Motor neuron (in vitro differentiated cells): ENCODE measurements at regions not wholly inside any gene's neighbourhood (a gene's known extent, or its start where the extent isn't known, plus 50 kb on each side); places are given as distances from the start of the nearest gene placed in this dataset.
A peak's percentile ranks its signal among the peaks of the same experiment; 100 is the strongest.

Experiments
- ATAC-seq, 8 experiments: fragments of 200-7000 bp; cut with Tn5 transposase; replicated peaks in 6 of 8; 2 replicates each; pipeline ENCODE4 v1.8.0; 2021; ENCODE audit warnings: mild to moderate bottlenecking in 8 of 8, moderate library complexity in 8 of 8
- H3K27ac ChIP-seq, 2 donors: fragments of 250-450 bp; sonication (Bioruptor Pico); 2 replicates each; pipeline ENCODE4 v1.9.0; 2021; ENCODE audit warnings: antibody characterized with exemption in 2 of 2, mild to moderate bottlenecking in 2 of 2, moderate library complexity in 1 of 2
- H3K4me1 ChIP-seq, 2 donors: fragments of 250-450 bp; sonication (Bioruptor Pico); replicated peaks in 1 of 2; 2 replicates each; pipeline ENCODE4 v1.6.1; 2021; ENCODE audit warnings: antibody characterized with exemption in 2 of 2, mild to moderate bottlenecking in 2 of 2, moderate library complexity in 1 of 2
- H3K4me3 ChIP-seq, 5 donors: fragments of 250-450 bp; sonication (Bioruptor Pico); 2 replicates each; pipeline ENCODE4 v1.9.0; 2021; ENCODE audit warnings: antibody characterized with exemption in 5 of 5, mild to moderate bottlenecking in 5 of 5, moderate library complexity in 4 of 5
- WGBS, 10 experiments: fragments of 450-650 bp; shearing (Covaris generic); methylation state at CpG; one replicate each; pipeline ENCODE4 v1.0.0; 2022; 5-methylcytosine and 5-hydroxymethylcytosine counted together
- in situ Hi-C, 9 experiments: fragments of 400-800 bp; cut with MboI; loops; one replicate each; pipeline ENCODE4 v1.15.0; 2021; ENCODE audit warnings: low sequenced_read_pairs in 9 of 9, low pct_unique_long_range_greater_than_20kb in 2 of 9; ENCODE audit not compliant: unreplicated experiment in 9 of 9

- ATAC-seq, result peak in 4 of 8 experiments; percentile 29 to 86 (median 84)
- H3K4me3 ChIP-seq, result no peak overlapping the region
- H3K27ac ChIP-seq, result no peak overlapping the region
Observed at GRCh38 chrX:134180601-134181274, 56.2 kb upstream of the CCDC160 start.

GRCh38 chrX:134181275-134181660 lies 55.7 kb upstream of the CCDC160 start:
- H3K4me1 ChIP-seq, result peaks cover 7 to 9% of the 10 kb centered on the region in 2 donors
- peak in 3 of 8 experiments; percentile 27 to 38 (median 36) for ATAC-seq
- in situ Hi-C loops, result no loop called here
- no peak overlapping the region for H3K4me3 ChIP-seq
- no peak overlapping the region for H3K27ac ChIP-seq
- 0% methylated on average over 1 to 2 of the region's 2 CpGs; no CpG with 5 or more reads in 6 of the 10 experiments for WGBS, 10 experiments

More at GRCh38 chrX:134180601-134181274, 56.2 kb upstream of the CCDC160 start:
- in situ Hi-C loops, result no loop called here
- 0 to 30% (median 6%) methylated on average over 1 to 4 of the region's 4 CpGs; no CpG with 5 or more reads in 5 of the 10 experiments for WGBS, 10 experiments
- H3K4me1 ChIP-seq, result peaks cover 8 to 11% of the 10 kb centered on the region in 2 donors

GRCh38 chrX:134183665-134184064 lies 53.3 kb upstream of the CCDC160 start:
- no peak overlapping the region for H3K27ac ChIP-seq
- H3K4me1 ChIP-seq, result peaks cover 13 to 20% of the 10 kb centered on the region in 2 donors
- no peak for ATAC-seq
- WGBS, 10 experiments, result 44 to 60% methylated on average over 2 to 4 of the region's 6 CpGs; no CpG with 5 or more reads in 8 of the 10 experiments
- no peak overlapping the region for H3K4me3 ChIP-seq
- in situ Hi-C loops, result no loop called here

- ATAC-seq, result no peak
- in situ Hi-C loops, result no loop called here
- Histone ChIP-seq H3K4me1 (peaks cover 13 to 20% of the 10 kb centered on the region in 2 donors), H3K4me3 (no peak overlapping the region), H3K27ac (no peak overlapping the region)
- WGBS, 10 experiments, result 29 to 60% methylated on average over 1 of the region's 1 CpG; no CpG with 5 or more reads in 8 of the 10 experiments
Observed at GRCh38 chrX:134184936-134185335, 52.0 kb upstream of the CCDC160 start.

- peaks cover 6 to 16% of the 10 kb centered on the region in 2 donors for H3K4me1 ChIP-seq
- WGBS, 10 experiments, result 0 to 71% (median 27%) methylated on average over 1 to 8 of the region's 8 CpGs
- H3K4me3 ChIP-seq, result no peak overlapping the region
- no peak for ATAC-seq
- no peak overlapping the region for H3K27ac ChIP-seq
- in situ Hi-C loops, result no loop called here
Observed at GRCh38 chrX:134186362-134187121, 50.4 kb upstream of the CCDC160 start.
